ENCODE measurements at regions not wholly inside any gene's neighbourhood (a gene's known extent, or its start where the extent isn't known, plus 50 kb on each side); places are given as distances from the start of the nearest gene placed in this dataset.

DNA sequence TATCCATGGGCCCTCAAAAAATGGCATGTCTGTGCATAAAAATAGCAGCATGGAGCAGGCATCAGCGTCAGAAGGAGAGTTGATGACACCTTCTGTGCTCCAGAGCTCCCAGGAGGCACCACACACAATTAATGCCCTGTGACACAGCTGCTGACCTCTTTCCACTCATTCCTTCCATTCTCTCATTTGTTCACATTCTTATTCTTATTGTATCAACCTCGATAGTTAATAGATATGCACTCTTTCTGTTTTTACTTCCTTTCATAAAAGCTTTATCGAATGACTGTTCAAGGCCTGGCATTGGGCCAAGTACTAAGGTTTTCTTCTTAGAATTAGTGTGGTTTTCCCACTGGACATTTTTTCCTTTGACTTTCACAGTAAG, 266.0 kb upstream of the MTNR1B start:
- TF ChIP-seq, protein P1, sequence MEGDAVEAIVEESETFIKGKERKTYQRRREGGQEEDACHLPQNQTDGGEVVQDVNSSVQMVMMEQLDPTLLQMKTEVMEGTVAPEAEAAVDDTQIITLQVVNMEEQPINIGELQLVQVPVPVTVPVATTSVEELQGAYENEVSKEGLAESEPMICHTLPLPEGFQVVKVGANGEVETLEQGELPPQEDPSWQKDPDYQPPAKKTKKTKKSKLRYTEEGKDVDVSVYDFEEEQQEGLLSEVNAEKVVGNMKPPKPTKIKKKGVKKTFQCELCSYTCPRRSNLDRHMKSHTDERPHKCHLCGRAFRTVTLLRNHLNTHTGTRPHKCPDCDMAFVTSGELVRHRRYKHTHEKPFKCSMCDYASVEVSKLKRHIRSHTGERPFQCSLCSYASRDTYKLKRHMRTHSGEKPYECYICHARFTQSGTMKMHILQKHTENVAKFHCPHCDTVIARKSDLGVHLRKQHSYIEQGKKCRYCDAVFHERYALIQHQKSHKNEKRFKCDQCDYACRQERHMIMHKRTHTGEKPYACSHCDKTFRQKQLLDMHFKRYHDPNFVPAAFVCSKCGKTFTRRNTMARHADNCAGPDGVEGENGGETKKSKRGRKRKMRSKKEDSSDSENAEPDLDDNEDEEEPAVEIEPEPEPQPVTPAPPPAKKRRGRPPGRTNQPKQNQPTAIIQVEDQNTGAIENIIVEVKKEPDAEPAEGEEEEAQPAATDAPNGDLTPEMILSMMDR (IDR thresholded peaks at IDR 0.05) = no peak
- no peak for TF ChIP-seq POLR2A (IDR thresholded peaks at IDR 0.05)
